MG63 (cell line): ENCODE measurements at regions not wholly inside any gene's neighbourhood (a gene's known extent, or its start where the extent isn't known, plus 50 kb on each side); places are given as distances from the start of the nearest gene placed in this dataset.
"Not testable (repeated sequence)": the region's sequence is repeated elsewhere in the genome, so short reads cannot be mapped to it uniquely, and the experiment has no call there.

Experiments
- DNase-seq: peaks from one replicate; pipeline ENCODE4 v3.0.0-alpha.2; 2020
- H3K27me3 ChIP-seq: fragments of 250-450 bp; sonication (Bioruptor Pico); 2 replicates; pipeline ENCODE4 v1.5.1; 2020; ENCODE audit warnings: mild to moderate bottlenecking, moderate library complexity
- H3K36me3 ChIP-seq: fragments of 250-450 bp; sonication (Bioruptor Pico); 2 replicates; pipeline ENCODE4 v1.5.1; 2020; ENCODE audit warnings: mild to moderate bottlenecking, moderate library complexity
- H3K4me3 ChIP-seq: fragments of 250-450 bp; sonication (Bioruptor Pico); 2 replicates; pipeline ENCODE4 v1.5.1; 2020; ENCODE audit warnings: mild to moderate bottlenecking, moderate library complexity
- H3K9me3 ChIP-seq: fragments of 250-450 bp; sonication (Bioruptor Pico); 2 replicates; pipeline ENCODE4 v1.5.1; 2020; ENCODE audit warnings: mild to moderate bottlenecking, moderate library complexity

- H3K36me3 ChIP-seq = no peaks in the 10 kb centered on the region
- H3K9me3 ChIP-seq = peaks cover 2% of the 10 kb centered on the region; the same call in 1 of the 2 replicates
- H3K4me3 ChIP-seq = no peak overlapping the region
- H3K27me3 ChIP-seq = no peaks in the 10 kb centered on the region
- DNase-seq = peak; percentile 64
Measured at GRCh38 chr7:104074529-104074928, 85.1 kb upstream of the RELN start.

- not testable (repeated sequence) for H3K9me3 ChIP-seq, H3K27me3 ChIP-seq, H3K36me3 ChIP-seq, H3K4me3 ChIP-seq, DNase-seq
Measured at GRCh38 chr7:104071641-104072040, 82.2 kb upstream of the RELN start.

- peaks cover 2% of the 10 kb centered on the region; the same call in 1 of the 2 replicates for H3K9me3 ChIP-seq
- DNase-seq = no peak
- no peak overlapping the region for H3K4me3 ChIP-seq
- no peaks in the 10 kb centered on the region for H3K27me3 ChIP-seq
- H3K36me3 ChIP-seq = no peaks in the 10 kb centered on the region
Measured at GRCh38 chr7:104065491-104065890, 76.0 kb upstream of the RELN start.

- H3K4me3 ChIP-seq = no peak overlapping the region
- H3K9me3 ChIP-seq = 0 out of 2 replicates have a peak, but pooled peaks cover under 1% of the 10 kb centered on the region
- no peak for DNase-seq
Measured at GRCh38 chr7:104064969-104065387, 75.5 kb upstream of the RELN start.

GRCh38 chr7:104063797-104064196, 74.3 kb upstream of the RELN start:
- H3K27me3 ChIP-seq, DNase-seq, H3K4me3 ChIP-seq, H3K9me3 ChIP-seq, H3K36me3 ChIP-seq: not testable (repeated sequence)

More at GRCh38 chr7:104064969-104065387, 75.5 kb upstream of the RELN start:
- Histone ChIP-seq H3K36me3 (no peaks in the 10 kb centered on the region), H3K27me3 (no peaks in the 10 kb centered on the region)

GRCh38 chr7:104061652-104062051, 72.2 kb upstream of the RELN start:
- no peaks in the 10 kb centered on the region for H3K36me3 ChIP-seq
- no peak overlapping the region for H3K4me3 ChIP-seq

GRCh38 chr7:104059837-104060236, 70.4 kb upstream of the RELN start:
- H3K4me3 ChIP-seq, DNase-seq: not testable (repeated sequence)

More at GRCh38 chr7:104061652-104062051, 72.2 kb upstream of the RELN start:
- no peaks in the 10 kb centered on the region for H3K9me3 ChIP-seq
- H3K27me3 ChIP-seq = no peaks in the 10 kb centered on the region
- no peak for DNase-seq

GRCh38 chr7:104059103-104059502, 69.6 kb upstream of the RELN start:
- Histone ChIP-seq H3K36me3 (no peaks in the 10 kb centered on the region), H3K4me3 (no peak overlapping the region), H3K27me3 (no peaks in the 10 kb centered on the region), H3K9me3 (no peaks in the 10 kb centered on the region)
- DNase-seq = no peak

More at GRCh38 chr7:104059837-104060236, 70.4 kb upstream of the RELN start:
- H3K36me3 ChIP-seq, H3K27me3 ChIP-seq, H3K9me3 ChIP-seq: not testable (repeated sequence)

GRCh38 chr7:104054362-104054761, 64.9 kb upstream of the RELN start:
- no peak for DNase-seq
- no peaks in the 10 kb centered on the region for H3K27me3 ChIP-seq
- no peaks in the 10 kb centered on the region for H3K36me3 ChIP-seq
- no peak overlapping the region for H3K4me3 ChIP-seq
- H3K9me3 ChIP-seq = no peaks in the 10 kb centered on the region

GRCh38 chr7:104052979-104053378, 63.5 kb upstream of the RELN start:
- DNase-seq = no peak
- H3K4me3 ChIP-seq = no peak overlapping the region
- H3K27me3 ChIP-seq = no peaks in the 10 kb centered on the region
- H3K36me3 ChIP-seq = no peaks in the 10 kb centered on the region
- H3K9me3 ChIP-seq = no peaks in the 10 kb centered on the region

- Histone ChIP-seq H3K4me3 (no peak overlapping the region), H3K36me3 (no peaks in the 10 kb centered on the region), H3K9me3 (no peaks in the 10 kb centered on the region), H3K27me3 (no peaks in the 10 kb centered on the region)
- DNase-seq = no peak
Measured at GRCh38 chr7:104048055-104048454, 58.6 kb upstream of the RELN start.

GRCh38 chr7:104045183-104045582, 55.7 kb upstream of the RELN start:
- Histone ChIP-seq H3K4me3 (no peak overlapping the region), H3K9me3 (no peaks in the 10 kb centered on the region), H3K27me3 (no peaks in the 10 kb centered on the region), H3K36me3 (no peaks in the 10 kb centered on the region)
- DNase-seq = no peak

GRCh38 chr7:104040666-104041065, 51.2 kb upstream of the RELN start:
- DNase-seq = no peak
- Histone ChIP-seq H3K4me3 (no peak overlapping the region), H3K27me3 (no peaks in the 10 kb centered on the region), H3K9me3 (no peaks in the 10 kb centered on the region), H3K36me3 (no peaks in the 10 kb centered on the region)

- Histone ChIP-seq H3K36me3 (no peaks in the 10 kb centered on the region), H3K4me3 (no peak overlapping the region), H3K27me3 (no peaks in the 10 kb centered on the region), H3K9me3 (no peaks in the 10 kb centered on the region; the same call in 1 of the 2 replicates)
- DNase-seq = no peak
Measured at GRCh38 chr7:104039363-104039762, 49.9 kb upstream of the RELN start.
